GM13976 (cell line): ENCODE measurements at regions not wholly inside any gene's neighbourhood (a gene's known extent, or its start where the extent isn't known, plus 50 kb on each side); places are given as distances from the start of the nearest gene placed in this dataset.
"Not testable (repeated sequence)": the region's sequence is repeated elsewhere in the genome, so short reads cannot be mapped to it uniquely, and the experiment has no call there.

Experiments
- DNase-seq: peaks from one replicate; pipeline ENCODE4 v3.0.0; 2012; ENCODE audit warnings: low spot score
- in situ Hi-C: fragments of 300-500 bp; cut with MboI; formaldehyde crosslinking; loops from one replicate; pipeline ENCODE4 v1.12.0; 2022; ENCODE audit warnings: low sequenced_read_pairs, mixed read lengths, inconsistent platforms; ENCODE audit not compliant: unreplicated experiment
- TF ChIP-seq, protein P1 (sequence below): IDR thresholded peaks from 2 replicates; pipeline ENCODE4 v1.5.1; 2012; ENCODE audit warnings: borderline replicate concordance, mild to moderate bottlenecking; ENCODE audit not compliant: insufficient read depth; ENCODE audit errors: extremely low read depth, missing control alignments, control extremely low read depth

GRCh38 chr15:92749946-92750345 lies 94.4 kb upstream of the FAM174B start:
- no peak for DNase-seq
- in situ Hi-C loops: no loop called here
- TF ChIP-seq, protein P1, sequence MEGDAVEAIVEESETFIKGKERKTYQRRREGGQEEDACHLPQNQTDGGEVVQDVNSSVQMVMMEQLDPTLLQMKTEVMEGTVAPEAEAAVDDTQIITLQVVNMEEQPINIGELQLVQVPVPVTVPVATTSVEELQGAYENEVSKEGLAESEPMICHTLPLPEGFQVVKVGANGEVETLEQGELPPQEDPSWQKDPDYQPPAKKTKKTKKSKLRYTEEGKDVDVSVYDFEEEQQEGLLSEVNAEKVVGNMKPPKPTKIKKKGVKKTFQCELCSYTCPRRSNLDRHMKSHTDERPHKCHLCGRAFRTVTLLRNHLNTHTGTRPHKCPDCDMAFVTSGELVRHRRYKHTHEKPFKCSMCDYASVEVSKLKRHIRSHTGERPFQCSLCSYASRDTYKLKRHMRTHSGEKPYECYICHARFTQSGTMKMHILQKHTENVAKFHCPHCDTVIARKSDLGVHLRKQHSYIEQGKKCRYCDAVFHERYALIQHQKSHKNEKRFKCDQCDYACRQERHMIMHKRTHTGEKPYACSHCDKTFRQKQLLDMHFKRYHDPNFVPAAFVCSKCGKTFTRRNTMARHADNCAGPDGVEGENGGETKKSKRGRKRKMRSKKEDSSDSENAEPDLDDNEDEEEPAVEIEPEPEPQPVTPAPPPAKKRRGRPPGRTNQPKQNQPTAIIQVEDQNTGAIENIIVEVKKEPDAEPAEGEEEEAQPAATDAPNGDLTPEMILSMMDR: no peak

DNA sequence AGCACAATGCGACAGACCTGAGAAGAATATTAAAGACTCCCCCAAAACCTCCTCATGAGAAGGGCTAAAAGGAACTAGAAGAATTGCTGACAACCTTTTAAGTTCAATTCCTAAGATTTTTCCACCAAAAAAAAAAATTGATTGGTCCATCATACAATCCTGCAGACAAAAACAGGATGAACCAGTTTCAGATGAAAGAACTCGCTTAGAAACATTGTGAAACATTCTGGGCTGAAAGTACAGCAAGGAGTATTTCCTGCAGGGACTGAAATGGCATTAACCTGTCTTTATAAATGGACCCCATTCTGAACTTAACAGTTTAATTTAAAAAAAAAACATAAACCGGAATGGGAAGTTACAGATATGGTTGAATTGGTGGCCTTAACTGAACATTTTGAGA lies 96.0 kb upstream of the FAM174B start:
- TF ChIP-seq, protein P1: no peak
- DNase-seq: no peak
- in situ Hi-C loops: no loop called here

GRCh38 chr15:92753591-92753990 lies 98.0 kb upstream of the FAM174B start:
- in situ Hi-C loops: no loop called here
- TF ChIP-seq, protein P1: no peak
- no peak for DNase-seq

GRCh38 chr15:92763459-92763858 lies 107.9 kb upstream of the FAM174B start:
- in situ Hi-C loops: no loop called here
- TF ChIP-seq, protein P1: no peak
- no peak for DNase-seq

GRCh38 chr15:92768131-92768530 lies 112.6 kb upstream of the FAM174B start:
- in situ Hi-C loops, DNase-seq: not testable (repeated sequence)

GRCh38 chr15:92770641-92771040 lies 115.1 kb upstream of the FAM174B start:
- in situ Hi-C loops: no loop called here
- TF ChIP-seq, protein P1: no peak
- no peak for DNase-seq

DNA sequence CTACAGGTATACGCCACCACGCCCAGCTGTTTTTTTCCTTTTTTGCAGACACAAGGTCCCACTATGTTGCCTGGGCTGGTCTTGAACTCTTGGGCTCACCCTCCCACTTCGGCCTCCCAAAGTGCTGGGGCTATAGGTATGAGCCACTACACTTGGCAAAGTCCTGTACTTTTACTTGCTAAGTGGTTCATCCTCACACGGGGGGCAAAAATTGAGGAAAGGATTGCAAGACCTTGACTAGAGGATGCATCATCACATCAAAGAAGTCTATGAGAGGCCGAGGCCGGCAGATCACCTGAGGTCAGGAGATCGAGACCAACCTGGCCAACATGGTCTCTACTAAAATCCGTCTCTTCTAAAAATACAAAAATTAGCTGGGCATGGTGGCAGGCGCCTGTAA lies 116.5 kb upstream of the FAM174B start:
- DNase-seq: no peak
- TF ChIP-seq, protein P1: no peak
- in situ Hi-C loops: no loop called here
